ENCODE measurements at regions not wholly inside any gene's neighbourhood (a gene's known extent, or its start where the extent isn't known, plus 50 kb on each side); places are given as distances from the start of the nearest gene placed in this dataset.

GRCh38 chr6:85824329-85824728, 181.6 kb upstream of the SYNCRIP start:
- no peaks in the 10 kb centered on the region for H3K36me3 Mint-ChIP-seq (ENCODE audit: insufficient read depth)
- no peak for DNase-seq
- H3K4me3 Mint-ChIP-seq, result no peak overlapping the region
- H3K9me3 Mint-ChIP-seq, result peaks cover 31% of the 10 kb centered on the region
- H3K27me3 Mint-ChIP-seq (ENCODE audit: low read depth), result no peaks in the 10 kb centered on the region
- no peak for ATAC-seq
- H3K4me1 Mint-ChIP-seq (ENCODE audit: low read depth), result no peaks in the 10 kb centered on the region

DNA sequence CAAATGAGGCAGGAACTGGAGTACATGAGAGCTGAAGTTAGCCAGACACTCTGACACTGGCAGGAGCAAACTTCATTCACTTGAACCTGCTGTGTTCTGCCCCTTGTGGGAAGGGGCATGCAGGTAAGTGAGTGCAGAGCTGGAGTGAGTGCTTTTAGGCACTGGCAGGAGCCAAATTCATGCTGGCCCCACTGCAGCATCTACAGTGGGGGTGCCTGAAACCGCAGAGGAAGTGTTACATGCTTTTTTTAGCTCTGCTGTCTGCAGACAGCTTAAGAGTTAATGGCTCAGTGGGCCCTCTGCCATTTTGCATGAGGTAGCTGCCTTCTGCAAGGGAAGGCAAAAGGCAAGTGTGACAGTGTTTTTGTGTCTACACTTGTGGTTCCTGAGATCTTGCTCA, 167.9 kb upstream of the SYNCRIP start:
- ATAC-seq, result no peak
- Mint-ChIP-seq H3K27me3 (ENCODE audit: low read depth) (peaks cover 13% of the 10 kb centered on the region), H3K9me3 (peaks cover 11% of the 10 kb centered on the region), H3K4me3 (no peak overlapping the region), H3K4me1 (ENCODE audit: low read depth) (no peaks in the 10 kb centered on the region), H3K36me3 (ENCODE audit: insufficient read depth) (no peaks in the 10 kb centered on the region)
- DNase-seq, result no peak

- Mint-ChIP-seq H3K9me3 (peaks cover 4% of the 10 kb centered on the region), H3K27me3 (ENCODE audit: low read depth) (peaks cover 4% of the 10 kb centered on the region), H3K4me3 (no peak overlapping the region), H3K4me1 (ENCODE audit: low read depth) (no peaks in the 10 kb centered on the region), H3K36me3 (ENCODE audit: insufficient read depth) (no peaks in the 10 kb centered on the region)
- no peak for ATAC-seq
- DNase-seq, result no peak
These were observed 161.0 kb upstream of the SYNCRIP start for GRCh38 chr6:85803721-85804120.

GRCh38 chr6:85802162-85802561, 159.5 kb upstream of the SYNCRIP start:
- Mint-ChIP-seq H3K4me3 (no peak overlapping the region), H3K36me3 (ENCODE audit: insufficient read depth) (no peaks in the 10 kb centered on the region), H3K27me3 (ENCODE audit: low read depth) (peaks cover 4% of the 10 kb centered on the region), H3K4me1 (ENCODE audit: low read depth) (no peaks in the 10 kb centered on the region), H3K9me3 (peaks cover 4% of the 10 kb centered on the region)
- DNase-seq (no peak), ATAC-seq (no peak)

DNA sequence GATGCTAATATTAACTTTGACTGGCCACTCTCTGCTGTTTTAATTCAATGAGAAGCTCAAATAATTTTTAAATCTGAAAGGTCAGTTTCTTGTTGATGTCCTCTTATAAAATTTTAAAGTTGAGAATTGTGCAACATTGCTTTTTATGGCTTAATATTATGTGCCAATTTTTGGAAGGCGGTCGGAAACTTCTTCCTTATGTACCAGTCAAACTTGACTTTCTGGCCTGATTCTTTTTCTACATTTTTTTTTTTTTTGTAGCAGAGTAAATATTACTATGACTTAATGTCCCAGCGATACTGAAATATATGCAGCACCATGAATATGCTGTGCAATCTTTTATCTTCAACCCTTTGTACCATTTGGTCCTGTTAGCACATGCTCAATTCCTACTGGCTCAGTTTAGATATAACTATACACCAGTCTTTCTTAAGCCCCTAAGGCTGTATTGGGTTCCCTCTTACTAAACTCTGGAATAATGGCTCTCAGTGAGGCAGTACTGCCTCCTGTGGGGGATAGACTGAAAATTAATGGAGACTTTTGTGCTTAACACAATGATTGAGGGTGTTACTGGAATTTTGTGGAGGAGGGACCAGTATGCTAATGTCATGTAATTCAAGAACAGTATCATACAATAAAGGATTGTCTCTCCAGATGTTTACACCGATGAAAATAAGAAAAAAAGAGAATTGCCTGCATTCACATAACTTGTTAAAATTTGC, 156.4 kb upstream of the SYNCRIP start:
- Mint-ChIP-seq H3K36me3 (ENCODE audit: insufficient read depth) (no peaks in the 10 kb centered on the region), H3K4me3 (no peak overlapping the region), H3K27me3 (ENCODE audit: low read depth) (peaks cover 6% of the 10 kb centered on the region), H3K4me1 (ENCODE audit: low read depth) (no peaks in the 10 kb centered on the region), H3K9me3 (no peaks in the 10 kb centered on the region)
- ATAC-seq, result no peak
- DNase-seq, result no peak

DNA sequence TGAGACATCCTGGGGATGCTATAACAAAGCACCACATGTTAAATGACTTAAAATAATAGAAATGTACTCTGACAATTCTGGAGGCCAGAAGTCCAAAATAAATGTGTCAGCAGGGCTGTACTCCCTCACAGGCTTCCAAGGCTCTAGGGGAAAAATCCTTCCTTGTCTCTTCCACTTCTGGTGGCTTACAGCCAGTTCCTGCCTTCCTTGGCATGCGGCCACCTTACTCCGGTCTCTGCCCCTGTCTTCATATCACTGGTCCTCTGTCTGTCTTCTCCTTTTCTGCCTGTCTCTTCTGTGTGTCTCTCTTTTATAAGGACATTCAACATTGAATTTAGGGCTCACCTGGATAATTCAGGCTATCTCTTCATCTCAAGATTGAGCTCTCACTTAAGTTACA, 155.3 kb upstream of the SYNCRIP start:
- no peaks in the 10 kb centered on the region for H3K9me3 Mint-ChIP-seq
- H3K4me3 Mint-ChIP-seq, result no peak overlapping the region
- ATAC-seq (no peak), DNase-seq (no peak)
- H3K4me1 Mint-ChIP-seq (ENCODE audit: low read depth), result no peaks in the 10 kb centered on the region
- no peaks in the 10 kb centered on the region for H3K36me3 Mint-ChIP-seq (ENCODE audit: insufficient read depth)
- peaks cover 6% of the 10 kb centered on the region for H3K27me3 Mint-ChIP-seq (ENCODE audit: low read depth)

DNA sequence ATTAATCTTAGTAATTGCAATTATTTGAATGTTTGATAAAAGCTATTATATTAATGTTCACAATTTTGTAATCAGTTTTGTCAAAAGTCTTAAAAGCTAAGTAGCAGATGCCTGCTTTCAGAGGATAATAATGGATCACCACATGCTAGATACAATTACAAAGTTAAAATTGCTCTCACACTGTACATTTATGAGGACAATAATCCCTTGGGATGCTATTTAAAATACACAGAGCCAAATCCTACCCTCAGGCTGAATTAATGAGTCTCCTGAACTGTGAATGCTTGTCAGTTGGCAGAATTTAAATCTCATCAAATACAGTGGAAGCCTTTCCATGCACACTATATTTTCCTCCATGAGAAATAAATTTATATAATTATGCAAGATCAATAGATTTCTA, 153.3 kb upstream of the SYNCRIP start:
- H3K4me3 Mint-ChIP-seq, result no peak overlapping the region
- ATAC-seq, result no peak

GRCh38 chr6:85792254-85792653, 149.6 kb upstream of the SYNCRIP start:
- Mint-ChIP-seq H3K27me3 (ENCODE audit: low read depth) (peaks cover 12% of the 10 kb centered on the region), H3K9me3 (peaks cover 7% of the 10 kb centered on the region), H3K36me3 (ENCODE audit: insufficient read depth) (no peaks in the 10 kb centered on the region), H3K4me1 (ENCODE audit: low read depth) (no peaks in the 10 kb centered on the region), H3K4me3 (no peak overlapping the region)
- ATAC-seq, result no peak
- DNase-seq, result no peak

More for the DNA sequence above, 153.3 kb upstream of the SYNCRIP start:
- no peak for DNase-seq
- no peaks in the 10 kb centered on the region for H3K4me1 Mint-ChIP-seq (ENCODE audit: low read depth)
- H3K27me3 Mint-ChIP-seq (ENCODE audit: low read depth), result peaks cover 2% of the 10 kb centered on the region
- no peaks in the 10 kb centered on the region for H3K36me3 Mint-ChIP-seq (ENCODE audit: insufficient read depth)
- H3K9me3 Mint-ChIP-seq, result no peaks in the 10 kb centered on the region

DNA sequence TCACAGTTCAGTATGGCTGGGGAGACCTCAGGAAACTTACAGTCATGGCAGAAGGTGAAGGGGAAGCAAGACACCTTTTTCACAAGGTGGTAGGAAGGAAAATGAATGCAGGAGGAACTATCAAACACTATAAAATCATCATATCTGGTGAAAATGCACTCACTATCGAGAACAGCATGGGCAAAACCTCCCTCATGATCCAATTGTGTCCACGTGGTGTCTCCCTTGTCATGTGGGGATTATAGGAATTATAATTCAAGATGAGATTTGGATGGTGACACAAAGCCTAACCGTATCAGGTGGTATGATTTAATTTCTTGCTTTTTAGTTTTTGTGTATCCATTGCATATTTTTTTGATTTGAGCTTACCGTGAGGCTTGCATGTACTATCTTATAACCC, 133.2 kb upstream of the SYNCRIP start:
- peaks cover 21% of the 10 kb centered on the region for H3K9me3 Mint-ChIP-seq
- peaks cover 3% of the 10 kb centered on the region for H3K36me3 Mint-ChIP-seq (ENCODE audit: insufficient read depth)
- peaks cover 17% of the 10 kb centered on the region for H3K27me3 Mint-ChIP-seq (ENCODE audit: low read depth)
- DNase-seq, result no peak
- ATAC-seq, result no peak
- H3K4me3 Mint-ChIP-seq, result no peak overlapping the region
- no peaks in the 10 kb centered on the region for H3K4me1 Mint-ChIP-seq (ENCODE audit: low read depth)

GRCh38 chr6:85772641-85773040, 130.0 kb upstream of the SYNCRIP start:
- peaks cover 8% of the 10 kb centered on the region for H3K9me3 Mint-ChIP-seq
- H3K4me1 Mint-ChIP-seq (ENCODE audit: low read depth), result no peaks in the 10 kb centered on the region
- ATAC-seq, result no peak
- no peak overlapping the region for H3K4me3 Mint-ChIP-seq
- DNase-seq, result no peak
- peaks cover 24% of the 10 kb centered on the region for H3K27me3 Mint-ChIP-seq (ENCODE audit: low read depth)
- peaks cover 3% of the 10 kb centered on the region for H3K36me3 Mint-ChIP-seq (ENCODE audit: insufficient read depth)

- peaks cover 2% of the 10 kb centered on the region for H3K9me3 Mint-ChIP-seq
- ATAC-seq (peak in 1 of 2 donors; percentile 18), DNase-seq (no peak)
- no peaks in the 10 kb centered on the region for H3K4me1 Mint-ChIP-seq (ENCODE audit: low read depth)
- H3K4me3 Mint-ChIP-seq, result no peak overlapping the region
- peaks cover under 1% of the 10 kb centered on the region for H3K36me3 Mint-ChIP-seq (ENCODE audit: insufficient read depth)
- H3K27me3 Mint-ChIP-seq (ENCODE audit: low read depth), result peaks cover 24% of the 10 kb centered on the region
These were observed 129.3 kb upstream of the SYNCRIP start for GRCh38 chr6:85771925-85772430.

- Mint-ChIP-seq H3K27me3 (ENCODE audit: low read depth) (peaks cover 24% of the 10 kb centered on the region), H3K36me3 (ENCODE audit: insufficient read depth) (no peaks in the 10 kb centered on the region), H3K4me1 (ENCODE audit: low read depth) (no peaks in the 10 kb centered on the region), H3K9me3 (no peaks in the 10 kb centered on the region), H3K4me3 (no peak overlapping the region)
- no peak for DNase-seq
- ATAC-seq, result no peak
These were observed 128.8 kb upstream of the SYNCRIP start for GRCh38 chr6:85771455-85771854.

DNA sequence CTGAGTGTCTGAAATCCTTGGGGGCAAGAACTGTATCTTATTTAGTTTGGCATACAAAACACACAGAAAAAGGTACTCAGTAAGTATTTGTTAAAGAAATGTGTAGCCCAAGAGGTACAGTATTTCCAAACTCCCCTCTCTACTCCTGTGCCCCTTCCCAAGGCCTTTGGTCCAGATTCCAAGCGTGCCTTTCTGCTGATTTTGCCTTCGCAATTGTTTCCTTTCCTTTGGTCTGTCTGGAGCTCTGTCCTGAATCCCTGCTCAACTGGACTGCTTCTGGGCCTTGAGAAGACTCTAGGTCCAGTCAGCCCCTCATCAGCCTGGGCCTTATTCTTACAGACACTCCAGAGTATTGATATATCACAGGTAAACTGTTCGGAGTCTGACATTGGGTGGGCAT, 122.2 kb upstream of the SYNCRIP start:
- Mint-ChIP-seq H3K4me1 (ENCODE audit: low read depth) (no peaks in the 10 kb centered on the region), H3K27me3 (ENCODE audit: low read depth) (peaks cover 19% of the 10 kb centered on the region), H3K9me3 (no peaks in the 10 kb centered on the region), H3K36me3 (ENCODE audit: insufficient read depth) (no peaks in the 10 kb centered on the region), H3K4me3 (no peak overlapping the region)
- DNase-seq (no peak), ATAC-seq (no peak)

GRCh38 chr6:85756982-85757381, 114.3 kb upstream of the SYNCRIP start:
- Mint-ChIP-seq H3K4me3 (no peak overlapping the region), H3K4me1 (ENCODE audit: low read depth) (no peaks in the 10 kb centered on the region), H3K36me3 (ENCODE audit: insufficient read depth) (no peaks in the 10 kb centered on the region), H3K9me3 (no peaks in the 10 kb centered on the region), H3K27me3 (ENCODE audit: low read depth) (peaks cover 8% of the 10 kb centered on the region)
- DNase-seq, result no peak
- no peak for ATAC-seq

- H3K4me1 Mint-ChIP-seq (ENCODE audit: low read depth), result no peaks in the 10 kb centered on the region
- ATAC-seq (no peak), DNase-seq (no peak)
- no peak overlapping the region for H3K4me3 Mint-ChIP-seq
- no peaks in the 10 kb centered on the region for H3K9me3 Mint-ChIP-seq
- H3K27me3 Mint-ChIP-seq (ENCODE audit: low read depth), result no peaks in the 10 kb centered on the region
- no peaks in the 10 kb centered on the region for H3K36me3 Mint-ChIP-seq (ENCODE audit: insufficient read depth)
These were observed 112.2 kb upstream of the SYNCRIP start for GRCh38 chr6:85754894-85755293.

All from activated T-cell treated with anti-CD3 and anti-CD28 coated beads, Interleukin-2, amount 50 U/mL, for 4 hours (primary cell).